ENCODE measurements at regions not wholly inside any gene's neighbourhood (a gene's known extent, or its start where the extent isn't known, plus 50 kb on each side); places are given as distances from the start of the nearest gene placed in this dataset.

- no peaks in the 10 kb centered on the region for H3K27me3 Mint-ChIP-seq
- ATAC-seq (ENCODE audit: low read depth): no peak
- no peak overlapping the region for H3K27ac Mint-ChIP-seq
- no peaks in the 10 kb centered on the region for H3K4me1 Mint-ChIP-seq
- H3K4me3 Mint-ChIP-seq: no peak overlapping the region
- no peaks in the 10 kb centered on the region for H3K36me3 Mint-ChIP-seq (ENCODE audit: low read depth)
- TF ChIP-seq CTCF (IDR thresholded peaks at IDR 0.05): no peak
- peaks cover 6% of the 10 kb centered on the region for H3K9me3 Mint-ChIP-seq
- intact Hi-C loops (cut with micrococcal nuclease): no loop called here
- DNase-seq: no peak
- ChIA-PET POLR2A (no interaction called here), CTCF (no interaction called here)
Observed at GRCh38 chr1:68936530-68936929, 439.6 kb upstream of the DEPDC1 start.

- ATAC-seq (ENCODE audit: low read depth): no peak
Observed at GRCh38 chr1:68938051-68938666, 441.3 kb upstream of the DEPDC1 start.

GRCh38 chr1:68950036-68950435 lies 453.2 kb upstream of the DEPDC1 start:
- Mint-ChIP-seq H3K27ac (no peak overlapping the region), H3K9me3 (peaks cover 3% of the 10 kb centered on the region), H3K4me1 (no peaks in the 10 kb centered on the region), H3K36me3 (ENCODE audit: low read depth) (no peaks in the 10 kb centered on the region), H3K4me3 (no peak overlapping the region), H3K27me3 (no peaks in the 10 kb centered on the region)
- DNase-seq (no peak), ATAC-seq (ENCODE audit: low read depth) (no peak)
- intact Hi-C loops (cut with micrococcal nuclease): no loop called here
- TF ChIP-seq CTCF (IDR thresholded peaks at IDR 0.05): no peak
- ChIA-PET POLR2A (no interaction called here), CTCF (no interaction called here)

More at GRCh38 chr1:68938051-68938666, 441.3 kb upstream of the DEPDC1 start:
- intact Hi-C loops (cut with micrococcal nuclease): no loop called here
- TF ChIP-seq CTCF (IDR thresholded peaks at IDR 0.05): no peak
- ChIA-PET CTCF (no interaction called here), POLR2A (no interaction called here)
- no peaks in the 10 kb centered on the region for H3K4me1 Mint-ChIP-seq
- peaks cover 6% of the 10 kb centered on the region for H3K9me3 Mint-ChIP-seq
- no peaks in the 10 kb centered on the region for H3K36me3 Mint-ChIP-seq (ENCODE audit: low read depth)
- no peaks in the 10 kb centered on the region for H3K27me3 Mint-ChIP-seq
- no peak overlapping the region for H3K4me3 Mint-ChIP-seq
- no peak for DNase-seq
- H3K27ac Mint-ChIP-seq: no peak overlapping the region

GRCh38 chr1:68953311-68953710 lies 456.4 kb upstream of the DEPDC1 start:
- POLR2A ChIA-PET: no interaction called here
- Mint-ChIP-seq H3K36me3 (ENCODE audit: low read depth) (no peaks in the 10 kb centered on the region), H3K4me3 (no peak overlapping the region), H3K27me3 (no peaks in the 10 kb centered on the region), H3K4me1 (no peaks in the 10 kb centered on the region), H3K9me3 (no peaks in the 10 kb centered on the region), H3K27ac (no peak overlapping the region)
- DNase-seq (no peak), ATAC-seq (ENCODE audit: low read depth) (no peak)
- CTCF ChIA-PET: no interaction called here
- intact Hi-C loops (cut with micrococcal nuclease): no loop called here
- TF ChIP-seq CTCF (IDR thresholded peaks at IDR 0.05): no peak

GRCh38 chr1:68954841-68955240 lies 458.0 kb upstream of the DEPDC1 start:
- H3K9me3 Mint-ChIP-seq: no peaks in the 10 kb centered on the region
- CTCF ChIA-PET: no interaction called here
- no peak overlapping the region for H3K27ac Mint-ChIP-seq
- ATAC-seq (ENCODE audit: low read depth) (no peak), DNase-seq (no peak)
- H3K27me3 Mint-ChIP-seq: no peaks in the 10 kb centered on the region
- H3K4me1 Mint-ChIP-seq: no peaks in the 10 kb centered on the region
- no peak for TF ChIP-seq CTCF (IDR thresholded peaks at IDR 0.05)
- H3K36me3 Mint-ChIP-seq (ENCODE audit: low read depth): no peaks in the 10 kb centered on the region
- intact Hi-C loops (cut with micrococcal nuclease): no loop called here
- POLR2A ChIA-PET: no interaction called here
- no peak overlapping the region for H3K4me3 Mint-ChIP-seq

All from activated B cell treated with CpG ODN at 0.5 μM for 24 hours (primary cell).